GM18520 (cell line): ENCODE measurements at regions not wholly inside any gene's neighbourhood (a gene's known extent, or its start where the extent isn't known, plus 50 kb on each side); places are given as distances from the start of the nearest gene placed in this dataset.
"Not testable (repeated sequence)": the region's sequence is repeated elsewhere in the genome, so short reads cannot be mapped to it uniquely, and the experiment has no call there.

Experiments
- ATAC-seq: cut with Tn5 transposase; IDR thresholded peaks from one replicate; pipeline ENCODE4 v1.9.1; 2021; ENCODE audit not compliant: unreplicated experiment

- ATAC-seq: no peak
Measured at GRCh38 chr5:24112420-24112819, 532.4 kb downstream of the CDH10 start.

GRCh38 chr5:24118351-24118750 lies 526.4 kb downstream of the CDH10 start:
- ATAC-seq: no peak

GRCh38 chr5:24135536-24135935 lies 509.2 kb downstream of the CDH10 start:
- ATAC-seq: no peak

- no peak for ATAC-seq
Measured at GRCh38 chr5:24141046-24141445, 503.7 kb downstream of the CDH10 start.

- no peak for ATAC-seq
Measured at GRCh38 chr5:24142341-24142740, 502.4 kb downstream of the CDH10 start.

GRCh38 chr5:24145806-24146205 lies 499.0 kb downstream of the CDH10 start:
- no peak for ATAC-seq

GRCh38 chr5:24161559-24161958 lies 483.2 kb downstream of the CDH10 start:
- no peak for ATAC-seq

GRCh38 chr5:24162343-24162742 lies 482.4 kb downstream of the CDH10 start:
- ATAC-seq: no peak

- ATAC-seq: no peak
Measured at GRCh38 chr5:24163091-24163490, 481.7 kb downstream of the CDH10 start.

- no peak for ATAC-seq
Measured at GRCh38 chr5:24167806-24168205, 477.0 kb downstream of the CDH10 start.

- ATAC-seq: no peak
Measured at GRCh38 chr5:24170026-24170425, 474.8 kb downstream of the CDH10 start.

- not testable (repeated sequence) for ATAC-seq
Measured at GRCh38 chr5:24170930-24171329, 473.8 kb downstream of the CDH10 start.

GRCh38 chr5:24177821-24178220 lies 467.0 kb downstream of the CDH10 start:
- no peak for ATAC-seq

- no peak for ATAC-seq
Measured at GRCh38 chr5:24183981-24184380, 460.8 kb downstream of the CDH10 start.

GRCh38 chr5:24188216-24188925 lies 456.4 kb downstream of the CDH10 start:
- no peak for ATAC-seq

- no peak for ATAC-seq
Measured at GRCh38 chr5:24196789-24197188, 448.0 kb downstream of the CDH10 start.

- ATAC-seq: no peak
Measured at GRCh38 chr5:24208686-24209106, 436.1 kb downstream of the CDH10 start.

- ATAC-seq: no peak
Measured at GRCh38 chr5:24215114-24215513, 429.7 kb downstream of the CDH10 start.

GRCh38 chr5:24222876-24223275 lies 421.9 kb downstream of the CDH10 start:
- no peak for ATAC-seq

- ATAC-seq: no peak
Measured at GRCh38 chr5:24225051-24225450, 419.7 kb downstream of the CDH10 start.

- no peak for ATAC-seq
Measured at GRCh38 chr5:24226479-24226878, 418.3 kb downstream of the CDH10 start.

- not testable (repeated sequence) for ATAC-seq
Measured at GRCh38 chr5:24227881-24228280, 416.9 kb downstream of the CDH10 start.

- ATAC-seq: no peak
Measured at GRCh38 chr5:24232041-24232440, 412.7 kb downstream of the CDH10 start.
